ENCODE measurements at regions not wholly inside any gene's neighbourhood (a gene's known extent, or its start where the extent isn't known, plus 50 kb on each side); places are given as distances from the start of the nearest gene placed in this dataset.

- TF ChIP-seq HBP1 (CRISPR knock-in tag; IDR thresholded peaks at IDR 0.05; ENCODE audit: low read depth) (no peak), NR2F2 (IDR thresholded peaks at IDR 0.05; ENCODE audit: borderline replicate concordance, low read depth) (peak; percentile 51), PATZ1 (CRISPR knock-in tag; IDR thresholded peaks at IDR 0.05) (peak; percentile 7; the same call in 1 of the 2 replicates), ZNF777 (CRISPR knock-in tag; IDR thresholded peaks at IDR 0.05) (no peak), HMGXB4 (CRISPR knock-in tag; IDR thresholded peaks at IDR 0.05; ENCODE audit: borderline replicate concordance in 1 of 2, low read depth in 1 of 2) (no peak), MIXL1 (CRISPR knock-in tag; IDR thresholded peaks at IDR 0.05) (peak; percentile 88), ZSCAN5A (CRISPR knock-in tag; IDR thresholded peaks at IDR 0.05; ENCODE audit: borderline replicate concordance) (peak; percentile 50; the same call in 1 of the 2 replicates), CREB1 (IDR thresholded peaks at IDR 0.05) (no peak), CREB1 (CRISPR knock-in tag; IDR thresholded peaks at IDR 0.05) (peak; percentile 71; the same call in 1 of the 2 replicates), SOX13 (IDR thresholded peaks at IDR 0.05) (no peak), SOX13 (CRISPR knock-in tag; conservative IDR thresholded peaks at IDR 0.05 in 1 of 2, IDR thresholded peaks at IDR 0.05 in 1 of 2) (peak in 1 of 2 experiments; percentile 81; a peak in 2 of 4 replicates), ZFP41 (CRISPR knock-in tag; IDR thresholded peaks at IDR 0.05; ENCODE audit: borderline replicate concordance) (no peak), KAT2B (IDR thresholded peaks at IDR 0.05; ENCODE audit: borderline replicate concordance, low read depth, low read length) (no peak), ZNF576 (CRISPR knock-in tag; IDR thresholded peaks at IDR 0.05) (no peak), SMAD1 (CRISPR knock-in tag; IDR thresholded peaks at IDR 0.05; ENCODE audit: borderline replicate concordance, low read depth) (no peak)
Measured at GRCh38 chr3:168859143-168859542, 763.4 kb upstream of the GOLIM4 start (continued).
